ENCODE measurements at regions not wholly inside any gene's neighbourhood (a gene's known extent, or its start where the extent isn't known, plus 50 kb on each side); places are given as distances from the start of the nearest gene placed in this dataset.

- H3K9me3 Mint-ChIP-seq (ENCODE audit: unreplicated experiment) = no peaks in the 10 kb centered on the region
- no peak overlapping the region for H3K4me3 Mint-ChIP-seq (ENCODE audit: unreplicated experiment)
- CTCF ChIA-PET = interaction anchor here (0.5 kb wide), 1 partner anchor 339 kb away, joined by 3 read pairs; no protein-coding TSS in a partner anchor
- intact Hi-C loops (cut with micrococcal nuclease) = no loop called here
- TF ChIP-seq CTCF (IDR thresholded peaks at IDR 0.05; ENCODE audit: unreplicated experiment) = no peak
- peak; percentile 78 for DNase-seq (ENCODE audit: unreplicated experiment)
- no peak overlapping the region for H3K27ac Mint-ChIP-seq (ENCODE audit: low read depth, unreplicated experiment)
- BruUV-seq (replicated peaks) = no TSS peak
- peaks cover 11% of the 10 kb centered on the region for H3K4me1 Mint-ChIP-seq (ENCODE audit: insufficient read depth, unreplicated experiment)
- no peaks in the 10 kb centered on the region for H3K36me3 Mint-ChIP-seq (ENCODE audit: insufficient read depth, unreplicated experiment)
- H3K27me3 Mint-ChIP-seq (ENCODE audit: insufficient read depth, unreplicated experiment) = no peaks in the 10 kb centered on the region
- POLR2A ChIA-PET = interaction anchor here (0.5 to 1.3 kb wide), 5 partner anchors 41 to 1381 kb away, joined by 3 to 7 read pairs (median 3); no protein-coding TSS in a partner anchor
Observed at GRCh38 chr9:89755821-89756220, 151.0 kb downstream of the GADD45G start.

- intact Hi-C loops (cut with micrococcal nuclease) = no loop called here
- Mint-ChIP-seq H3K27ac (ENCODE audit: low read depth, unreplicated experiment) (no peak overlapping the region), H3K27me3 (ENCODE audit: insufficient read depth, unreplicated experiment) (no peaks in the 10 kb centered on the region), H3K9me3 (ENCODE audit: unreplicated experiment) (no peaks in the 10 kb centered on the region), H3K4me1 (ENCODE audit: insufficient read depth, unreplicated experiment) (peaks cover 11% of the 10 kb centered on the region), H3K36me3 (ENCODE audit: insufficient read depth, unreplicated experiment) (no peaks in the 10 kb centered on the region), H3K4me3 (ENCODE audit: unreplicated experiment) (no peak overlapping the region)
- peak; percentile 25 for DNase-seq (ENCODE audit: unreplicated experiment)
- BruUV-seq (replicated peaks) = no TSS peak
- ChIA-PET CTCF (interaction anchor here (0.7 to 0.9 kb wide), 3 partner anchors 13 to 213 kb away, joined by 3 read pairs; no protein-coding TSS in a partner anchor), POLR2A (interaction anchor here (0.8 kb wide), 1 partner anchor 34 kb away, joined by 3 read pairs; no protein-coding TSS in a partner anchor)
- no peak for TF ChIP-seq CTCF (IDR thresholded peaks at IDR 0.05; ENCODE audit: unreplicated experiment)
Observed at GRCh38 chr9:89756891-89757537, 152.2 kb downstream of the GADD45G start.

DNA sequence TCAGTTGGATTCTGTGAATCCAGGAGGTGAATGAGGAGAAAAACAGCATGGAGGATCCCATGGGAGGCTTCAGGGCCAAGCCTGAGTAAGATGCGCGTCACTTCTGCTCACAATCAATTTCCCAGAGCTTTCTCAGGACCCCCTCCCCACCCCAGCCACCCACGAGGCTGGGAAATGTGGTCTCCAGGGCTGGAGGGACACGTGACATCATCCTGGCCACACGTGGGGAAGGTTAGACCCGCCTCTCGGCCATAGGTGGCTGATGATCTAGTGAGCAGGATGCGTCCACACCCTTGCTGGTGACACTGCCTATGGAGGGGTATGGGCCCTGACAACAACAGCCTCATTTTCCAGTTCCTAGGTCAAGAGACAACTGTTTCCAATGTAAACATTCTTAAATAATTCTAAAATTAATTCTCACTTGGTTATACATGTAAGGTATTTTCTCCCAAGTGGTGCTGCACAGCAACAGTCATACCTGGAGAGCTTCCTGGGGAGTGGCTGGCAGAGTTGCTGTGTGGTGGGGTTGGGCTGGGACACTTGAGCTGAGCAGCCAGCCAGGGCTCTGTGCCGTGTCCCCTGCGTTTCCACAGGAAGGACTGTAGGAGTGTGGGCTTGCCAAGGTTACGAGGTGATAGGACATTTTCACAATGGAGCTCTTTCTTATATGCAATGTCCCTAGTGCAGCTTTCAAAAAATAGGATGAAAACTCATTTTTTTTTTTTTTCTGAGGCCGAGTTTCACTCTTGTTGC, 153.1 kb downstream of the GADD45G start:
- BruUV-seq (replicated peaks) = no TSS peak
- DNase-seq (ENCODE audit: unreplicated experiment) = no peak
- H3K36me3 Mint-ChIP-seq (ENCODE audit: insufficient read depth, unreplicated experiment) = no peaks in the 10 kb centered on the region
- POLR2A ChIA-PET = interaction anchor here (0.6 kb wide), 1 partner anchor 211 kb away, joined by 3 read pairs; no protein-coding TSS in a partner anchor
- CTCF ChIA-PET = interaction anchor here (0.6 to 0.9 kb wide), 5 partner anchors 12 to 342 kb away, joined by 3 read pairs; no protein-coding TSS in a partner anchor
- H3K9me3 Mint-ChIP-seq (ENCODE audit: unreplicated experiment) = no peaks in the 10 kb centered on the region
- no peak for TF ChIP-seq CTCF (IDR thresholded peaks at IDR 0.05; ENCODE audit: unreplicated experiment)
- H3K27ac Mint-ChIP-seq (ENCODE audit: low read depth, unreplicated experiment) = no peak overlapping the region
- H3K4me1 Mint-ChIP-seq (ENCODE audit: insufficient read depth, unreplicated experiment) = peaks cover 11% of the 10 kb centered on the region
- no peak overlapping the region for H3K4me3 Mint-ChIP-seq (ENCODE audit: unreplicated experiment)
- H3K27me3 Mint-ChIP-seq (ENCODE audit: insufficient read depth, unreplicated experiment) = no peaks in the 10 kb centered on the region
- intact Hi-C loops (cut with micrococcal nuclease) = no loop called here

DNA sequence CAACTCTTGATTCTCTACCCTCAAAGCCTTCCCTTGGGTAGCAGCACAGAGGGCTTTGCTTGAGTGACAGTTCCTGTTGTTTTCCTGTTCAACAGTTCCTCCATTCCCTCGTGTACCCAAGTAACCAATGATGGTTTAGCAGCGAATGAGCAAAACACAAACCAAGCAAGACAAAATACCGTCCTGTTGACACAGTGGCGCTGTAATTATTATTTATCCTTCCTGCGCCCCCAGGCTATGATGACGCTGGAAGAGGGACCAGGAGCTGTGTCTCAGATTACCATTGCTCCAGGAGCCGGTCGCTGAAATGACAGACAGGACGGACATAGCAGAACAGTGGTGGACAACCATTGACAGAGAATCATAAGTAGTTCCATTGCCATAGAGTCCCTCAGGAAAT, 154.8 kb downstream of the GADD45G start:
- Mint-ChIP-seq H3K27me3 (ENCODE audit: insufficient read depth, unreplicated experiment) (no peaks in the 10 kb centered on the region), H3K9me3 (ENCODE audit: unreplicated experiment) (no peaks in the 10 kb centered on the region), H3K4me3 (ENCODE audit: unreplicated experiment) (no peak overlapping the region), H3K4me1 (ENCODE audit: insufficient read depth, unreplicated experiment) (peaks cover 11% of the 10 kb centered on the region), H3K36me3 (ENCODE audit: insufficient read depth, unreplicated experiment) (no peaks in the 10 kb centered on the region), H3K27ac (ENCODE audit: low read depth, unreplicated experiment) (no peak overlapping the region)
- ChIA-PET CTCF (interaction anchor here (1.0 kb wide), 1 partner anchor 157 kb away, joined by 3 read pairs; no protein-coding TSS in a partner anchor), POLR2A (no interaction called here)
- DNase-seq (ENCODE audit: unreplicated experiment) = no peak
- TF ChIP-seq CTCF (IDR thresholded peaks at IDR 0.05; ENCODE audit: unreplicated experiment) = no peak
- no TSS peak for BruUV-seq (replicated peaks)
- intact Hi-C loops (cut with micrococcal nuclease) = no loop called here

Measured in MCF 10A (cell line).